Occipital lobe (tissue), 1 donor: ENCODE measurements at regions not wholly inside any gene's neighbourhood (a gene's known extent, or its start where the extent isn't known, plus 50 kb on each side); places are given as distances from the start of the nearest gene placed in this dataset.

Experiments
- DNase-seq: peaks from one replicate; lab custom pipeline; 2025; lab: John Stamatoyannopoulos, UW

DNA sequence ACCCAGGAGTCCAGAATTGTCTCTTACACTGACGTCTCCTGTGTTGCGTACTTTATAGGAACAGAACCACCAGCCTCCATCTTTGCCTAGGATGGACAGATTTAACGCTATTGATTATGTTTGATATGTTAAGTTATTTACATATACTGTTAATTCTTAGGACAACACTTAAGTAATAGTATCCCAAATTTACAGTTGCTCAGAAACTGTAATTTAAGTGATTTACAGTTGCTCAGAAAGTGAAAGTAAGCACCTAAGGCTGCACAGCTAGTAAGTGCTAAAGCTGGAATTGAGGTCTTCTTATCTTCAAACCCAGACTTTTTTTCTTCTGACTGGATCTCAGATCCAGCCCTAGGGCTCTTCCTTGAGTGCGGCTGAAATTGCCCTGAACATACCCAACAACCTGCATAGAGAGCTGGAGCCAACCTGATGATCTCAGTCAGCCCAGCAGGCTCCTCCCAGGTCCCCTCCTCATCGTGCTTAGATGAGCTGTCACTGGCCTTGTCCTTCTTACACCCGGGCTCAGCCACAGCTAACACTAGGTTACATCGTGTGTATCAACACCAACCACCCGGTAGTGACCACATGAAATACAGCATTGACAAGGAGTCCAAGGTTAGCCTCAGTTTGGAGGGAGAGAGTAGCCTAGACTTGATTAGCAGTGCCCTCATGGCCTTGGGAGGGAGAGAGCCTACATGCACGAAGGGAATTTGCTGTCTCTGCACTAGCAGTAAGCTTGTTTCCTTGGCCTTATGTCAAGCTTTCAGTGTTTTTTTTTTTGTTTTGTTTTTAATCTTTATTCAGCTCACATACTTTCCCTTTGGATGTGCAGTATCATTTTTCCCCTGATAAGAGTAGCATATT is 111.1 kb upstream of the ARHGAP5 start:
- no peak for DNase-seq

DNA sequence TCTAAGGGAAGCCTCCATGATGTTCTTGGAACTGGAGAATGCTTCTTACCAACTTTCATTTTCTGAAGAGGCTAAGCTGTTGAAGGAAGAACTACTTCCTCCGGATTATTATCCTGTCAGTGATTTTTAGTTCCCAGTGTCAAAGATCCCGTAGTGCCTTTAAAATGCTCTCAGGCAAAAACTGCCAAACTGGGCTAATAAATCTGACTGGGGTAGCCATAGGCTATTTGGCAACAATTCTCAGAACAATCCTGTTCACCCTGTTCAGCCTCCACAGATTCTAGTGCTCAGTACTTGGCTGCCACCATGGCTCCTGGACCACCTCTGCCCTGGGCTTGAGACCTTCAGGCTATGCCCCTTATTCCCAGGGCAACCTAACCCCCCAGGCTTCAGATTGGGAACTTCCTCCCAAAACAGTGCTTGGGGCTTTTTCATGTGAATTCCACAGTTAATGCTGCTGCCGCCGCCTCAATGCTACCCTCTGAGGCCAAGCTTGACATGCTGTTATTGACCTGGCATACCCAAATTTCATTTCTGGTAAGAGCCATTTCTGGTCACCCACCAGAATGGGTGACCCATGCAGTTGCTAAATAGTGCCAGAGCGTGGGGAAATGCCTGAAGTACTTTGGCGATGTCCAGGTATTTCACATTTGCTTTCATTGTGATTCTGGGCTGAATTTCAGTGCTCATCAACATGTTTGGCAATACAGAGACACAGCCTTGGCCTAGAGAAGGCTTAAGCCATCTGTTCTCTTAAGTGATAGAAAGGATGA is 110.0 kb upstream of the ARHGAP5 start:
- DNase-seq = no peak

DNA sequence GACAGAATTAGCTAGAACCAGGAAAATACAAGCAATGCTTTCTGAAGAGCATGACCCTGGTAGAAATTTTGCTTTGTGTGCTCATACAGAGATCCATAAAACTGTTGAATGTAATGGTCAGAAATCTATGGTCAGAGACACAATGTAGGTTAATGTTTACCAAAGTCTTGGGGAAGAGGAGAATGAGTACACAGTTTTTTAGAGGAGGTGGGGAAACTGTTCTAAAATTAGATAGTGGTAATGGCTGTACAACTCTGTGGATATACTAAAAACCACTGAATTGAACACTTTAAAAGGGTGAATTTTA is 109.5 kb upstream of the ARHGAP5 start:
- DNase-seq = no peak

DNA sequence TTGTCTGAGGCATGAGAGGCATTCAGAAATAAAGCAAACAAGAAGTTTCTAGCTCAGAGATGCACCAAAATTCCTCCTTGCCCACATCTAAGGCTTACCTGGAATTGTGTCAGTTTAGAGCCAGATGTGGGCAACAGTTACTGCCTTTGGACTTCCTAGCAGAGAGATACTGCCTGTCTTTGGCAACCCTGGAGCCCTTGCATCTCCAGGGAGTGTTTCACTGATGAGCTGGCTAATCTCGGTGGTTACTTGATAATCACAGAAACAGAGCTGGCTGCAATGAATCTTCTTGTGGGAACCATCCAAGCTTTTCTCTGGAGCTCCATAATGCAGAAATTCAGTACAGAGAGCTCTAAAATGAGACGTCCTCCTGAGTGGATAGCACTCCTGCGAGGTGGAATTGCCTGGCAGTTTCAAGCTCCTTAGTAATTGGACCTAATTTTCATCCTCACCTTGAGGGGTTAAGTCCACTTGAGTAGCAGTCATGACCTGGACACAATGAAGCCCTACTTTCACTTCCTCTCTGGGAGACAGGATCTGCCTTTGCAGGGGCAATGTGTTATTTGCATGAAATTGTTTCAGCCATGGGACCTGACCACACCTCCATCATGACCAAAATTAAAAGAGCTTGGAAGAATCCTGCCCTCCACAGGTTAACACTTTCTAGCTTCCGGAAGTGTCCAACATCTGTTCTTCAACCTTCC is 108.8 kb upstream of the ARHGAP5 start:
- DNase-seq = no peak

DNA sequence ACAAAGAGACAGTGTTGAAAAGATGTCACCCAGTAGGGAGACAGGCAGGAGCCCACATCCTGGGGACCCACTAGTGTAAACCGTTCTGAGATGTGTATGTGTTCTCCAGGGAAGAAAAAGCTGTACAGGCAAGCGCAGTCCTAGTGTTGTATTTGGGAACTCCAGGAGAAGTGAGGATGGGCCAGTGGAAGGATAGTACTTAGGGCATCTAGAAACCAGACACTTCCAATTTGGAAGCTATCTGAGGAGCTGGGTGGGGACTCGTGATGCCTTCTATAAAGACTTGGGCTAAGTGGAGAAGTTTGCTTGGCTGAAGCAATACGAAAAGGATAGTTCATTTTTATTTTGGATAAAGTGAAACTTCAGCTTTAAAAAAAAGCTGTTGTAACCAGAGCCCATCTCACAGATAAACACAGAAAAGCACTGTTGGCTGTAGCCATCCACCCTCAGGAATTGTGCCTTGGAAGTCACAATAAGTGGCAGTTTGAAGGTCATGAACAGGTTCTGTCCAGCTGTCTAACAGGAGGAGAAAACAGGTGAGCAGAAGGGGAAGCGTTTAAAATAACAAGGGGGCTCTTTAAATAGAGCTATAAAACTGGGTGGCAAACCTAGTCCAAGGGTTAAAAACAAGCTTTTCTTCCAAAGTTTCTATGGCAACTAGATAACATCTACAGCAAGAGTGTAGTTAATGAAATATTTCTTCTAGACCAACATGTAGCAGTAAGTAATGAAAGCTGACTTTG is 108.0 kb upstream of the ARHGAP5 start:
- DNase-seq = no peak

DNA sequence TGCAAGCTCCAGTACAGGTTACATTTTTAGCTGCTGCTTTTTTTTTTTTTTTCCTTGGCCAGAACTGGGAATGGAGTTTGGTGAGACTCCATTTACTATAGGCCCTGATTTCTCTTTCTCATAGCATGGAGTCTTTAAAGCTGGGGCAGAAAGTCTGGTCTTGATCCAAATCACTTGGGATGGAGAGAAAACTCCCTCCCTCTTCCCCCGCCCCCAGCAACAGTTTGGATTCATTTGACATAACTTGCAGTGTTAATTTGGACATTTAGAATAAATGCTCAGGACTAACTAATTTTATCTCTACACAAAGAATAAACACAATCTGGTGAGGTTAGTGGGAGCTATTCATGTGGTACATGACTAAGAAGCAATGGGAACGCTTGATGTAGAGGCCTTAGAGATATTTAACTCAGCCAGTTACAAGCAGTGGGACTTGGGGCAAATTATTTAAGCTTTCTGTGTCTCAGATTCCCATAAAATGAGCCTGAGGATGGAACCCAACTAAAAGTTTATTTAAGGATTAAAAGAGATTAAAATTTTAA is 107.3 kb upstream of the ARHGAP5 start:
- no peak for DNase-seq

DNA sequence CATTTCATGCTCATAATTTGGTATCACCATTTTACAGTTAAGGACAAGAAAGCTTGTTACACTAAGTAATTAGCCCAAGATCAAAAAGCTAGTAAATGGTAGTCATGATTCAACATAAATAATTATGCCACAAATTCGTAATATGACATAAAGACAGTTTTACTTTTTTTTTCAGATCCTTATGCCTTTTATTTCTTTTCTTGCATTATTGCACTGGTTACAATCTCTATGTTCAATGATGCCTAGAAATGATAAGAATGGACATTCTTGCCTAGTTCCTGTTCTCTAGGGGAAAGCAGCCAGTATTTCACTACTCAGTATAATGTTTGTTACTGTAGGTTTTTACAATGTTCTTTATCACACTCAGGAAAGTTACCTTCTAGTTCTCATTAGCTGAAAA is 106.4 kb upstream of the ARHGAP5 start:
- DNase-seq = no peak

DNA sequence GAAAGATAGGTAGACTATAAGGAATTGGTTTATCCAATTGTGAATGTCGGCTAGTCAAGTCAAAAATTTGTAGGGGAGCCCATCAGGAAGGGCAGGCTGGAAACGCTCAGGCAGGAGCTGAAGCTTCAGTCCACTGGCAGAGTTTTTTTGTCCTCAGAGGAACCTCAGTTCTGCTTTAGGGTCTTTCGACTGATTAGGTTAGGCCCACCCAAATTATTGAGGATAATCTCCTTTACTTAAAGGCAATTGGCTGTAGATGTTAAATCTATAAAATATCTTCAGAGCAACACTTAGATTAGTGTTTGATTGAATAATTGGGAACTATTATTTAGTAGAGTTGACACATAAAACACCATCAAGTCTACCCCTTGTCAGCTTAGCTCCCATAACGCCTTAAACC is 105.5 kb upstream of the ARHGAP5 start:
- no peak for DNase-seq

DNA sequence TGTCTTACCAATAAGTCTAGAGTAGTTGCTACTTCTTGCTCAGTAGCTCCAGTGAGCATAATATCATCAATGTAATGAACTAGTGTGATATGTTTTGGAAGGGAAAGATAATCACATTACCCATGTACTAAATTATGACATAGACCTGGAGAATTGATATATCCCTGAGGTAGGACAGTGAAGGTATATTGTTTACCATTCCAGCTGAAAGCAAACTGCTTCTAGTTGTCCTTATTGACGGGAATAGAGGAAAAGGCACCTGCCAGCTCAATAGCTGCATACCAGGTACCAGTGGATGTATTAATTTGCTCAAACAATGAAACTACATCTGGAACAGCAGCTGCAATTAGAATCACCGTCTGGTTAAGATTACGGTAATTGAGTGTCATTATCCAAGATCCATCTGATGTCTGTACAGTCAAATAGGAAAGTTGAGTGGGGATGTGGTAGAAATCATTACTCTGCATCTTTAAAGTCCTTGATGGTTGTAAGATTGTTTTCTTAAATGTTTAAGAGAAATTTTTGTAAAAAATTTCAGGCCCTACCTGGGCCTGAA is 100.0 kb upstream of the ARHGAP5 start:
- DNase-seq = no peak

DNA sequence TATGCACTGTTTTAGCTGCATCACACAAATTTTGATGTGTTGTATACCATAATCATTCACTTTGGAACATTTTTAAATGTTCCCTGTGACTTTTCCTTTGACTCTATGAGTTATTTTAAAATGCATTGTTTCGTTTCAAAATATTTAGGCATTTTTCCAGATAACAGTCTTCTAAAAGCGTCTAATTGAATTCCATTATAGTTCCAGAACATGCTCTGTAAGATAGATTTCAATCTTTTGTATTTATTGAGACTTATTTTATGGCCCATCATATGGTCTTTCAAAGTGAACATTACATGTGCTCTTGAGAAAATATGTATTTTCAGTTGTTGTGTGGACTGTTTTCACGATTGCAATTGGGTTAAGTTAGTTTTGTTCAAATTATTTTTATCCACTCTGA is 98.7 kb upstream of the ARHGAP5 start:
- no peak for DNase-seq

DNA sequence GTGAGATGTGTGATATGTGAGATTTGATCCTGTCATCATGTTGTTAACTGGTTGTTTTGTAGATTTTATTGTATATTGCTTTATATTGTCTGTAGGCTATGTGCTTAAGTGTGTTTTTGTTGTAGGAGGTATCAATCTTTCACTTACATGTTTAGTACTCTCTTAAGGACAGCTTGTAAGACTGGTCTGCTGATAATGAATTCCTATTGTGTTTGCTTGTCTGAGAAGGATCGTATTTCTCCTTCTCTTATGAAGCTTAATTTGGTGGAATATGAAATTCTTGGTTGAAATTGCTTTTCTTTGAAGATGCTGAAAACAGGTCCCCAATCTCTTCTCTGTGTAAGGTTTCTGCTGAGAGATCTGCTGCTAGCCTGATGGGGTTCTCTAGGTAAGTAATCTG is 94.5 kb upstream of the ARHGAP5 start:
- DNase-seq = no peak

DNA sequence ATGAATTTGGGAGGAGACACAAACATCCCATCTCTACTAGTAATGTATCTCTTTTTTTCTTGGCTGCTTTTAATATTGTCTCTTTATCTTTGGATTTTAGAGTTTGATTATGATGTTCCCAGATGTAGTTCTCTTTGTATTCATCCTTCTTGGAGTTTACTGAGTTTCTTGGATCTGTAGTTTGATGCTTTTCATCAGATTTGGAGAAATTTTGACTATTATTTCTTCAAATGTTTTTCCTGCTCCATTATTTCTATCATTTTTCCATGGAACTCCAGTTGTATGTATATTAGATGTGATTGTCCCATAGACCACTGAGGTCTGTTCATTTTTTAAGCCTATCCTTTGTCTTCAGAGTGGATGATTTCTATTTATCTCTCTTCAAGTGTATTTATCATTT is 90.7 kb upstream of the ARHGAP5 start:
- no peak for DNase-seq

DNA sequence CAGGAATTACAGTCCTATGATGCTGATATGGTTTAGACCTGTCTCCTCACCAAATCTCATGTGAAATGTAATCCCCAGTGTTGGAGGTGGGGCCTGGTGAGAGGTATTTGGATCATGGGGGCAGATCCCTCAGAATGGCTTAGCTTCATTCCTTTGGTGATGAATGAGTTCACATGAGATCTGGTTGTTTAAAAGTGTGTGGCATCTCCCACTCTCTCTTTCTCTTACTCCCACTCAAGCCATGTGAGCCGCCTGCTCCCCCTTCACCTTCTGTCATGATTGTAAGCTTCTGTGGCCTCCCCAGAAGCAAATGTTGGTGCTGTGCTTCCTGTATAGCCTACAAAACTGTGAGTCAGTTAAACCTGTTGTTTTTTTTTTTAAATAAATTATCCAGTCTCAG is 89.4 kb upstream of the ARHGAP5 start:
- DNase-seq = no peak

DNA sequence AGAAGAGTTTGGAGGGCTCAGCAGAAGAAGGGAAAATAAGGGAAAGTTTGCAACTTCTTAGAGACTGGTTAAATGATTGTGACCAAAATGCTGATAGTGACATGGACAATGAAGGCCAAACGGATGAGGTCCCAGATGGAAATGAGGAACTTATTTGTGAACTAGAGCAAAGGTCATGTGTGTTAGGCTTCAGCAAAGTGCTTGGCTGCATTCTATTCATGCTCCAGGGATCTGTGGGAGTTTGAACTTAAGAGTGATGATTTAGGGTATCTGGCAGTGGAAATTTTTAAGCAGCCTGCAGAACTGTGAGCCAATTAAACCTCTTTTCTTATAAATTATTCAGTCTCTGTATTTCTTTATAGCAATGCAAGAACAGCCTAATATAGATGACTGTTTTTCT is 88.9 kb upstream of the ARHGAP5 start:
- no peak for DNase-seq

DNA sequence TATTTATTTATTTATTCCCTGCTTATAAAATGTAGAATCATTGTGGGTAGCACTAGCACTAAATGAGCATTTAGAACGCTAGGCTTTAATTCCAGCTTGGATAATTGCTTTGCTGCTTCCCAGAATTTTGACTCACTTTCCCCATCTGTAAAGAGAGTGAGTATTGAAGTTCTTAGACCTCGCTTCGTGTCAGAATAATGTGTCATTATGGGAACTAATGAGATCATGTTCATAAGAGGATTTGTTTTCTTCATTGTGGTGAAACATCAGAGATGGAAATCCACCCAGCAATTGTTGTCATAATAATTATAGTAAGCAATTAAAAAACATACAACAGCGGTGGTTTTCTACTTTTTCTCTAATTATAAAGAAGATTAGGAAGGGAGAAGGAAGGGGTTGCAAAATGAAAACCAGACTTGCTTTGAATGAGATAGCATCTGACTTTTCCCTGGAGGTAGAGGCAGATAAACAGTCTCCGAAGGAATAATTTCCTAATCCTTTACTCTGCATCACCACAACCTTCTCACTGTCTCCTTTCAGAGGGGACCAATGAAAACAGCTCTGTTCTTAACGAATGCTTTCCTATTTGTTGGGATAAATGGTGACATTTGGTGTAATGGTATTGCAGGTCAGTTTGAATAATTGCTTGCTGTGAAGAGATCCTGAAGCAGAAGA is 86.8 kb upstream of the ARHGAP5 start:
- DNase-seq = no peak

DNA sequence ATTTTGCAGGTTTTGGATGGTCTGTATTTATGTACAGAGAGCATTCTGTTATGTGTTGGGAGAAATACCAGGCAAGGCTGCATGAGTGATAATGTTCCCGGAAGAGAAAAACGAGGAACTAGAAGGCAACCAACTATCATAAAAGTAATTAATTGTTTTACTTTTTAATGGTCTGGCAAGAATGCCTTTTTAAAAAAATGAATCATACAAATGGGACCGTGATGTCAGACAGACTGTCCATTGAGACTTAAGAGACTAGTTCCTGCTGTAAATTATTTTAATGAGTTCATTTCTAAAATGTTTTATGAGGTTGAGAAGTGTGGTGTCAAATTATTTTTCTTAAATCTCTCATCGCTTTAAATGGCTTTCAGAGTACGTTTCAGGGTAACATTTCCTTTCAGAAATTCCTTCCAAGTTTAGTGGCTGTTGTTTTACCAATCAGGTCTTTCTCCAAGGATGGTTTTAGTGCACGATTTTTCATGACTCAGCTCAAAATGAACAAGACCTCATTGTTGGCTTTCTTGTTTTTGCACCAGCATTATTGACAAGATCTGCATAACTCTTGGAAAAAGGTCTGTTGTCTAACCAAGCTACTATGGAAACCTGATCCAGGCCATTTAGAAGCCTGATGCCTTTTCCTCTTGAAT is 86.1 kb upstream of the ARHGAP5 start:
- no peak for DNase-seq

DNA sequence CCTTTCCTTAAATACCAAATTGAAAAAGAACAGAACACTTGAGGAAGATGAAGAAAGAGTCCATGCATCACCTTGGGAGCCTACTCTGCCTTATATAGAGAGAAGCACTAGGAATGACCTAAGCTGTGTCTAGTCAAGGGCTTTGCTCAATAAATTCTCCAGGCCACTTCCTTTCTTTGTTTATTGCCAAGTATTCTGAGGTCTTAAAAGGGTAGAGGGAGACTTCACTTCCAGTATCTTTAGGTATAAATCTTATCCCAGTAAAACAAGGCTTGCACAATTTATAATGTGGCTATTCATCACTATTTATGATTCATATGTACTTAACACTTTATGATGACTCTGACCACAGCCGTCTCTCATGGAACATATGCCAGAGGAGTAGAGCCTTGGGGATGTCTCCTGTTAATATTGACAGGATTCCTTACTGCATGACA is 85.1 kb upstream of the ARHGAP5 start:
- no peak for DNase-seq

DNA sequence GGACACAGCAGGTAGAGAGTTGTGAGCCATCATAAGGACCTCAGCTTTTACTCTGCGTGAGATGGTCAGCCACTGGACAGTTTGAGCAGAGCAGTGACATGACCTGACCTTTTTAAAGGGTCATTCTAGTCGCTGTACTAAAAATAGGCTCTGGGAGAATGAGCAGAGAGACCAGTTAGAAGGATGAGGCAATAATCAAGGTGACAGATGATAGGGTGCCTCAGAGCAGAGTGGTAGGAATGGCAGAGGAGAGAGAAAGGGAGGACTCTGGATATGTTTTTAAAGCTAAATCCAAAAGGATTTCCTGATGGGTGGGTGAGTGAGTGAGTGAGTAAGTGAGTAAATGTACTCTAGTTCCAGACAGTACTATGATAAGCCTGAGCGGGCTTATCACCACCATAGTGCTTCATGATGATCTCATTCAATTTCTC is 83.6 kb upstream of the ARHGAP5 start:
- no peak for DNase-seq

DNA sequence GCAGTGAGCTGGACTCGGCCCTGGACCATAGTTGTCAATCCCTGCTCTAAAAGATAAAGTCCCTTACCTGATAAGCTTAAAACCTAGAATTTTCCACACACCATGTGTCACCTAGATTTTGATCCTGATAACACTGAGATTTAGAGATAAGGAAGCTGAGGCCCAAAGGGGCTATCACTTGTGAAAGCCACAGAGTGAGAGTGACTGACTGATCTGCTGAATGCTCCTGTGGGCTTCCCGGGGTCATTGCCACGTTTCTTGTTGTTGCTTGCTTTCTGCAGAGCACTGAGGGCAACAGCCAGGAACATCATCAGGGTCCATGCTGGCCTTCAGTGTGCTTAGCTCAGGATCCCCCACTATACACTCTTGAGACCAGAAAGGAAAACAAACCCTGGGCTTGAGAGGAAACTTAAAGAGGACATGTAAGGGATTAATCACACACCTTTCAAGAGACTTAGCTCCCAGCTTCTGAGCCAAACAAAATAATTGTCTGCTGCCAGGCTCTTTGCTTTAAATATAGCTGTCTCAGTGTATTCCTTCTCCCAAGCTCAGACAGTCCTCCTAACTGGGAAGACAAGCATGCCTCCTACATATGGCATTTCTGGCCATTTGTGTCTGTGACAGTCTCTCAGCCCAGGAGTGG is 82.6 kb upstream of the ARHGAP5 start:
- no peak for DNase-seq

DNA sequence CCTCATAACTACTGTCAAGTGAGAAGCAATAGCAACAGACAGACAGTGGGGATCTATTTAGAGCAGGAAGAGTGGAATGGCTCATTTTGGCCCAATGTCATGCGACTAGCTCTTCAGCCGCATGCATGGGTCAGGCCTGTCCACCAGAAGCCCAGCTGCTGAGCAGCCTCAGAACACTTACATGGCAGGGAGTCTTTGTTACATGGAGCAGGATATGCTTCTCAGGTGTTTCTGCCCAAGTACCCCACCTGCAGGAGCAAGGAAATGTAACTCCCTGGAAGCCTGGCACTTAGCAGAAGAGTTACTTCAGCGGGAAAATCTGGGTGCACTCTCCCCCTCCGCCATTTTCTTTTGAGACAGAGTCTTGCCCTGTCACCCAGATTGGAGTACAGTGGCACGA is 73.5 kb upstream of the ARHGAP5 start:
- DNase-seq = no peak
